Cerebellar cortex (tissue), 1 donor: ENCODE measurements at regions not wholly inside any gene's neighbourhood (a gene's known extent, or its start where the extent isn't known, plus 50 kb on each side); places are given as distances from the start of the nearest gene placed in this dataset.

Experiments
- DNase-seq: peaks from one replicate; pipeline ENCODE4 v3.0.0-alpha.2; 2015; ENCODE audit warnings: low spot score

GRCh38 chr1:5568321-5568720 lies 423.9 kb downstream of the NPHP4 start:
- DNase-seq, result no peak

- no peak for DNase-seq
Measured at GRCh38 chr1:5567839-5568238, 424.4 kb downstream of the NPHP4 start.

- no peak for DNase-seq
Measured at GRCh38 chr1:5566924-5567323, 425.3 kb downstream of the NPHP4 start.

GRCh38 chr1:5565281-5566125 lies 426.7 kb downstream of the NPHP4 start:
- no peak for DNase-seq

- no peak for DNase-seq
Measured at GRCh38 chr1:5564578-5565257, 427.5 kb downstream of the NPHP4 start.

GRCh38 chr1:5563861-5564577 lies 428.2 kb downstream of the NPHP4 start:
- no peak for DNase-seq

GRCh38 chr1:5562769-5563168 lies 429.5 kb downstream of the NPHP4 start:
- DNase-seq, result no peak

GRCh38 chr1:5562331-5562730 lies 429.9 kb downstream of the NPHP4 start:
- no peak for DNase-seq

GRCh38 chr1:5559078-5559477 lies 433.1 kb downstream of the NPHP4 start:
- no peak for DNase-seq

- DNase-seq, result no peak
Measured at GRCh38 chr1:5555853-5556252, 436.4 kb downstream of the NPHP4 start.

- no peak for DNase-seq
Measured at GRCh38 chr1:5554784-5555183, 437.4 kb downstream of the NPHP4 start.

- no peak for DNase-seq
Measured at GRCh38 chr1:5554111-5554510, 438.1 kb downstream of the NPHP4 start.

- DNase-seq, result no peak
Measured at GRCh38 chr1:5552787-5553484, 439.3 kb downstream of the NPHP4 start.

GRCh38 chr1:5551274-5551975 lies 440.8 kb downstream of the NPHP4 start:
- DNase-seq, result no peak

- DNase-seq, result no peak
Measured at GRCh38 chr1:5548266-5548665, 444.0 kb downstream of the NPHP4 start.

GRCh38 chr1:5543235-5543634 lies 449.0 kb downstream of the NPHP4 start:
- DNase-seq, result no peak

GRCh38 chr1:5532811-5533210 lies 459.4 kb downstream of the NPHP4 start:
- DNase-seq, result no peak

GRCh38 chr1:5526822-5527551 lies 465.2 kb downstream of the NPHP4 start:
- DNase-seq, result no peak

GRCh38 chr1:5526385-5526750 lies 465.9 kb downstream of the NPHP4 start:
- DNase-seq, result no peak

GRCh38 chr1:5525597-5526384 lies 466.4 kb downstream of the NPHP4 start:
- DNase-seq, result no peak
